WTC11 (cell line): ENCODE measurements at regions not wholly inside any gene's neighbourhood (a gene's known extent, or its start where the extent isn't known, plus 50 kb on each side); places are given as distances from the start of the nearest gene placed in this dataset.

ENCODE experiments used
- ATAC-seq: fragments of 200-7000 bp; cut with Tn5 transposase; 2 replicates; pipeline ENCODE4 v1.10.0; 2021; ENCODE audit warnings: mild to moderate bottlenecking, moderate library complexity
- CTCF ChIA-PET: fragments of 300-600 bp; sonication (Branson Sonifier 250); formaldehyde crosslinking; loops from one replicate; lab custom pipeline; 2021; ENCODE audit warnings: antibody characterized with exemption; lab: Charles Lee
- POLR2A ChIA-PET: fragments of 350-600 bp; sonication (Branson Sonifier 250); formaldehyde crosslinking; loops from one replicate; lab custom pipeline; 2021; ENCODE audit warnings: antibody characterized with exemption; lab: Charles Lee
- DNase-seq: peaks from one replicate; pipeline ENCODE4 v3.0.0; 2021; ENCODE audit warnings: low spot score
- H3K27ac Mint-ChIP-seq: 2 replicates; pipeline ENCODE4 v1.8.0; 2021; ENCODE audit warnings: mixed read lengths
- H3K27me3 Mint-ChIP-seq: 2 replicates; pipeline ENCODE4 v1.8.0; 2021; ENCODE audit warnings: low read depth, mild to moderate bottlenecking, moderate library complexity, mixed read lengths
- H3K36me3 Mint-ChIP-seq: 2 replicates; pipeline ENCODE4 v1.8.0; 2021; ENCODE audit warnings: mixed read lengths
- H3K4me1 Mint-ChIP-seq: 2 replicates; pipeline ENCODE4 v1.8.0; 2022; ENCODE audit warnings: mixed read lengths
- H3K4me3 Mint-ChIP-seq: 2 replicates; pipeline ENCODE4 v1.8.0; 2021; ENCODE audit warnings: mild to moderate bottlenecking, moderate library complexity, mixed read lengths
- H3K9me3 Mint-ChIP-seq: 2 replicates; pipeline ENCODE4 v1.8.0; 2021; ENCODE audit warnings: mixed read lengths
- CBFB ChIP-seq: sonication (generic); formaldehyde crosslinking; IDR thresholded peaks from 2 replicates; pipeline ENCODE4 v1.8.1; 2022; ENCODE audit warnings: mild to moderate bottlenecking, low read depth, missing genetic modification reagents
- E2F5 ChIP-seq: sonication (generic); formaldehyde crosslinking; IDR thresholded peaks from 2 replicates; pipeline ENCODE4 v1.8.1; 2022; ENCODE audit warnings: mild to moderate bottlenecking, moderate library complexity, missing genetic modification reagents
- EMX1 ChIP-seq: fragments of 250-450 bp; sonication (Bioruptor Pico); IDR thresholded peaks from 2 replicates; pipeline ENCODE4 v1.8.0; 2021; ENCODE audit warnings: mild to moderate bottlenecking
- ESRRA ChIP-seq: sonication (generic); formaldehyde crosslinking; IDR thresholded peaks from 2 replicates; pipeline ENCODE4 v1.8.1; 2022; ENCODE audit warnings: mild to moderate bottlenecking, missing genetic modification reagents, borderline replicate concordance
- ETV6 ChIP-seq: sonication (generic); formaldehyde crosslinking; IDR thresholded peaks from 2 replicates; pipeline ENCODE4 v1.8.1; 2022; ENCODE audit warnings: mild to moderate bottlenecking, missing genetic modification reagents
- HMGA2 ChIP-seq: fragments of 250-450 bp; sonication (Bioruptor Pico); IDR thresholded peaks from 2 replicates; pipeline ENCODE4 v1.4.0; 2021; ENCODE audit warnings: mild to moderate bottlenecking, moderate library complexity
- HMGXB4 ChIP-seq: sonication (generic); formaldehyde crosslinking; IDR thresholded peaks from 2 replicates; pipeline ENCODE4 v1.8.1; 2023; ENCODE audit warnings: mild to moderate bottlenecking, moderate library complexity, missing genetic modification reagents
- JUN ChIP-seq: sonication (generic); formaldehyde crosslinking; IDR thresholded peaks from 2 replicates; pipeline ENCODE4 v1.8.0; 2023; ENCODE audit warnings: mild to moderate bottlenecking, missing genetic modification reagents
- MXD4 ChIP-seq: fragments of 250-450 bp; sonication (Bioruptor Pico); IDR thresholded peaks from 2 replicates; pipeline ENCODE4 v1.8.0; 2021; ENCODE audit warnings: mild to moderate bottlenecking, moderate library complexity, borderline replicate concordance
- NFE2L1 ChIP-seq: sonication (generic); formaldehyde crosslinking; IDR thresholded peaks from 2 replicates; pipeline ENCODE4 v1.8.1; 2023; ENCODE audit warnings: missing genetic modification reagents
- NFYB ChIP-seq: sonication (generic); formaldehyde crosslinking; conservative IDR thresholded peaks from 2 replicates; pipeline ENCODE4 v1.8.0; 2022; ENCODE audit warnings: low read depth, missing genetic modification reagents
- PRRX2 ChIP-seq: fragments of 250-450 bp; sonication (Bioruptor Pico); IDR thresholded peaks from 2 replicates; pipeline ENCODE4 v1.8.0; 2021; ENCODE audit warnings: mild to moderate bottlenecking
- SP1 ChIP-seq: sonication (generic); formaldehyde crosslinking; conservative IDR thresholded peaks from 2 replicates; pipeline ENCODE4 v1.8.1; 2022; ENCODE audit warnings: missing genetic modification reagents
- TCF7 ChIP-seq: sonication (generic); formaldehyde crosslinking; IDR thresholded peaks from 2 replicates; pipeline ENCODE4 v1.8.0; 2022; ENCODE audit warnings: mild to moderate bottlenecking, low read depth, missing genetic modification reagents, moderate library complexity
- ZMAT4 ChIP-seq: fragments of 250-450 bp; sonication (Bioruptor Pico); IDR thresholded peaks from 2 replicates; pipeline ENCODE4 v1.9.0; 2021; ENCODE audit warnings: mild to moderate bottlenecking
- ZNF416 ChIP-seq: fragments of 250-450 bp; sonication (Bioruptor Pico); IDR thresholded peaks from 2 replicates; pipeline ENCODE4 v1.9.0; 2021; ENCODE audit warnings: mild to moderate bottlenecking, inconsistent platforms
- ZNF423 ChIP-seq: fragments of 250-450 bp; sonication (Bioruptor Pico); IDR thresholded peaks from 2 replicates; pipeline ENCODE4 v2.1.2; 2022; ENCODE audit warnings: mild to moderate bottlenecking, moderate library complexity
- TF ChIP-seq, protein P1 (sequence below): sonication (generic); formaldehyde crosslinking; IDR thresholded peaks from 2 replicates; pipeline ENCODE4 v1.8.0; 2022; ENCODE audit warnings: missing genetic modification reagents
- TF ChIP-seq, protein P2 (sequence below): sonication (generic); formaldehyde crosslinking; IDR thresholded peaks from 2 replicates; pipeline ENCODE4 v1.8.1; 2023; ENCODE audit warnings: mild to moderate bottlenecking, missing genetic modification reagents
- TF ChIP-seq, protein P3 (sequence below): sonication (generic); formaldehyde crosslinking; conservative IDR thresholded peaks from 2 replicates; pipeline ENCODE4 v1.8.1; 2023; ENCODE audit warnings: mild to moderate bottlenecking, low read depth, missing genetic modification reagents, moderate library complexity

GRCh38 chr2:103879101-103879500 is 974.8 kb upstream of the POU3F3 start:
- DNase-seq (no peak), ATAC-seq (no peak)
- no peak overlapping the region for H3K4me3 Mint-ChIP-seq
- peaks cover 28% of the 10 kb centered on the region for H3K4me1 Mint-ChIP-seq
- H3K36me3 Mint-ChIP-seq = no peaks in the 10 kb centered on the region
- H3K9me3 Mint-ChIP-seq = no peaks in the 10 kb centered on the region
- CTCF ChIA-PET = no interaction called here
- TF ChIP-seq NFYB (no peak), HMGA2 (CRISPR knock-in tag) (no peak), ZNF423 (CRISPR knock-in tag) (no peak)
- POLR2A ChIA-PET = no interaction called here
- no peaks in the 10 kb centered on the region for H3K27me3 Mint-ChIP-seq
- H3K27ac Mint-ChIP-seq = no peak overlapping the region

DNA sequence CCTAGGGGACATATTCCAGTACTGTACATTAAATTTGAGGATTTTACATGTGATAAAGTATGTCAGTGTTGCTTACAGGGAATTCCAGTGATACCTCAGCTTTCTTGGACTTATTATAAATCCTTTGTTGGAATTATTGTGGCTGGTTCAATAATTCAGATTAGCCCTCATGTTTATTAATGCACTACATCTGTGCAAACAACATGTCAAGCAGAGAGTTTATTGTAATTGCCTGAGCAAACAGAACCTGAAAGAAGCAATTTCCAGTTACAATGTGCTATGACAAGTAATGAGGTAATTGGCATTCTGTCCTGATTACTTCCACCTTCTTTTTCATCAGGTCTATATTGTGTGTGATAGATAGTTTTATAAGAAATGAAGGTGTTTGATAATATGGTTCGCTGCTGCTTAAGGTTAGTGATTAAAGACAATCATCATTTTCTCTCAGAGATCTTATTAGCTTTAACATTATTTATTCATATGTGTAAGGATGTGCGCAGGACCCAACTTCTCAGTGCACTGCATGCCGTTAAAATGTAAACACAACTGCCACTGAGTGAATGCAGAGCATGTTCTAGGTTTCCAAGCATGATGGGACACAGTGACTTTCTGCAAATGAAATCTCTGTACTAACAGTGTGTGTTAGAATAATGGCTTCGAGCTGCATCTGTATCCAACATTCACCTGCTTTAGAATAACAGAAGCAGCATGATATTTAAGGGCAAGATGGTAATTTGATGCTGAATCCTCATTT is 973.7 kb upstream of the POU3F3 start:
- Mint-ChIP-seq H3K27me3 (no peaks in the 10 kb centered on the region), H3K4me3 (no peak overlapping the region), H3K27ac (no peak overlapping the region), H3K9me3 (no peaks in the 10 kb centered on the region), H3K36me3 (no peaks in the 10 kb centered on the region), H3K4me1 (peaks cover 17% of the 10 kb centered on the region)
- ChIA-PET CTCF (interaction anchor here (0.7 kb wide), 1 partner anchor 994 kb away, joined by 3 read pairs; no protein-coding TSS in a partner anchor), POLR2A (no interaction called here)
- no peak for ATAC-seq
- TF ChIP-seq ESRRA (no peak), NFE2L1 (no peak), HMGXB4 (CRISPR knock-in tag) (no peak), MXD4 (no peak), PRRX2 (CRISPR knock-in tag) (no peak), CBFB (CRISPR knock-in tag) (no peak), EMX1 (CRISPR knock-in tag) (no peak), TCF7 (CRISPR knock-in tag) (no peak), ZMAT4 (CRISPR knock-in tag) (no peak), JUN (CRISPR knock-in tag) (no peak), ZNF416 (no peak), SP1 (no peak), E2F5 (CRISPR knock-in tag) (no peak), ETV6 (no peak)
- TF ChIP-seq, protein P1, sequence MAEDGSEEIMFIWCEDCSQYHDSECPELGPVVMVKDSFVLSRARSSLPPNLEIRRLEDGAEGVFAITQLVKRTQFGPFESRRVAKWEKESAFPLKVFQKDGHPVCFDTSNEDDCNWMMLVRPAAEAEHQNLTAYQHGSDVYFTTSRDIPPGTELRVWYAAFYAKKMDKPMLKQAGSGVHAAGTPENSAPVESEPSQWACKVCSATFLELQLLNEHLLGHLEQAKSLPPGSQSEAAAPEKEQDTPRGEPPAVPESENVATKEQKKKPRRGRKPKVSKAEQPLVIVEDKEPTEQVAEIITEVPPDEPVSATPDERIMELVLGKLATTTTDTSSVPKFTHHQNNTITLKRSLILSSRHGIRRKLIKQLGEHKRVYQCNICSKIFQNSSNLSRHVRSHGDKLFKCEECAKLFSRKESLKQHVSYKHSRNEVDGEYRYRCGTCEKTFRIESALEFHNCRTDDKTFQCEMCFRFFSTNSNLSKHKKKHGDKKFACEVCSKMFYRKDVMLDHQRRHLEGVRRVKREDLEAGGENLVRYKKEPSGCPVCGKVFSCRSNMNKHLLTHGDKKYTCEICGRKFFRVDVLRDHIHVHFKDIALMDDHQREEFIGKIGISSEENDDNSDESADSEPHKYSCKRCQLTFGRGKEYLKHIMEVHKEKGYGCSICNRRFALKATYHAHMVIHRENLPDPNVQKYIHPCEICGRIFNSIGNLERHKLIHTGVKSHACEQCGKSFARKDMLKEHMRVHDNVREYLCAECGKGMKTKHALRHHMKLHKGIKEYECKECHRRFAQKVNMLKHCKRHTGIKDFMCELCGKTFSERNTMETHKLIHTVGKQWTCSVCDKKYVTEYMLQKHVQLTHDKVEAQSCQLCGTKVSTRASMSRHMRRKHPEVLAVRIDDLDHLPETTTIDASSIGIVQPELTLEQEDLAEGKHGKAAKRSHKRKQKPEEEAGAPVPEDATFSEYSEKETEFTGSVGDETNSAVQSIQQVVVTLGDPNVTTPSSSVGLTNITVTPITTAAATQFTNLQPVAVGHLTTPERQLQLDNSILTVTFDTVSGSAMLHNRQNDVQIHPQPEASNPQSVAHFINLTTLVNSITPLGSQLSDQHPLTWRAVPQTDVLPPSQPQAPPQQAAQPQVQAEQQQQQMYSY = no peak
- TF ChIP-seq, protein P2, sequence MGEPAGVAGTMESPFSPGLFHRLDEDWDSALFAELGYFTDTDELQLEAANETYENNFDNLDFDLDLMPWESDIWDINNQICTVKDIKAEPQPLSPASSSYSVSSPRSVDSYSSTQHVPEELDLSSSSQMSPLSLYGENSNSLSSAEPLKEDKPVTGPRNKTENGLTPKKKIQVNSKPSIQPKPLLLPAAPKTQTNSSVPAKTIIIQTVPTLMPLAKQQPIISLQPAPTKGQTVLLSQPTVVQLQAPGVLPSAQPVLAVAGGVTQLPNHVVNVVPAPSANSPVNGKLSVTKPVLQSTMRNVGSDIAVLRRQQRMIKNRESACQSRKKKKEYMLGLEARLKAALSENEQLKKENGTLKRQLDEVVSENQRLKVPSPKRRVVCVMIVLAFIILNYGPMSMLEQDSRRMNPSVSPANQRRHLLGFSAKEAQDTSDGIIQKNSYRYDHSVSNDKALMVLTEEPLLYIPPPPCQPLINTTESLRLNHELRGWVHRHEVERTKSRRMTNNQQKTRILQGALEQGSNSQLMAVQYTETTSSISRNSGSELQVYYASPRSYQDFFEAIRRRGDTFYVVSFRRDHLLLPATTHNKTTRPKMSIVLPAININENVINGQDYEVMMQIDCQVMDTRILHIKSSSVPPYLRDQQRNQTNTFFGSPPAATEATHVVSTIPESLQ = no peak
- TF ChIP-seq, protein P3, sequence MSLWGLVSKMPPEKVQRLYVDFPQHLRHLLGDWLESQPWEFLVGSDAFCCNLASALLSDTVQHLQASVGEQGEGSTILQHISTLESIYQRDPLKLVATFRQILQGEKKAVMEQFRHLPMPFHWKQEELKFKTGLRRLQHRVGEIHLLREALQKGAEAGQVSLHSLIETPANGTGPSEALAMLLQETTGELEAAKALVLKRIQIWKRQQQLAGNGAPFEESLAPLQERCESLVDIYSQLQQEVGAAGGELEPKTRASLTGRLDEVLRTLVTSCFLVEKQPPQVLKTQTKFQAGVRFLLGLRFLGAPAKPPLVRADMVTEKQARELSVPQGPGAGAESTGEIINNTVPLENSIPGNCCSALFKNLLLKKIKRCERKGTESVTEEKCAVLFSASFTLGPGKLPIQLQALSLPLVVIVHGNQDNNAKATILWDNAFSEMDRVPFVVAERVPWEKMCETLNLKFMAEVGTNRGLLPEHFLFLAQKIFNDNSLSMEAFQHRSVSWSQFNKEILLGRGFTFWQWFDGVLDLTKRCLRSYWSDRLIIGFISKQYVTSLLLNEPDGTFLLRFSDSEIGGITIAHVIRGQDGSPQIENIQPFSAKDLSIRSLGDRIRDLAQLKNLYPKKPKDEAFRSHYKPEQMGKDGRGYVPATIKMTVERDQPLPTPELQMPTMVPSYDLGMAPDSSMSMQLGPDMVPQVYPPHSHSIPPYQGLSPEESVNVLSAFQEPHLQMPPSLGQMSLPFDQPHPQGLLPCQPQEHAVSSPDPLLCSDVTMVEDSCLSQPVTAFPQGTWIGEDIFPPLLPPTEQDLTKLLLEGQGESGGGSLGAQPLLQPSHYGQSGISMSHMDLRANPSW (CRISPR knock-in tag) = no peak
- no peak for DNase-seq
